Stimulated activated effector memory CD8-positive, alpha-beta T cell treated with anti-CD3 and anti-CD28 coated beads, Interleukin-12 subunit alpha, Interleukin-12 subunit beta, amount 100 ng/mL, for 72 hours (primary cell): ENCODE measurements at regions not wholly inside any gene's neighbourhood (a gene's known extent, or its start where the extent isn't known, plus 50 kb on each side); places are given as distances from the start of the nearest gene placed in this dataset.

ENCODE experiments used
- ATAC-seq: fragments of 150-1000 bp; cut with Tn5 transposase; 2 replicates; pipeline ENCODE4 v1.10.0; 2021
- DNase-seq, 2 donors: peaks; one replicate each; pipeline ENCODE4 v3.0.0; 2021 to 2022; ENCODE audit warnings: low spot score in 2 of 2
- H3K27ac Mint-ChIP-seq: one replicate; pipeline ENCODE4 v1.8.0; 2022; ENCODE audit warnings: mild to moderate bottlenecking, mixed read lengths
- H3K36me3 Mint-ChIP-seq: one replicate; pipeline ENCODE4 v1.8.0; 2022; ENCODE audit warnings: mild to moderate bottlenecking, mixed read lengths
- H3K4me1 Mint-ChIP-seq: one replicate; pipeline ENCODE4 v1.8.0; 2022; ENCODE audit warnings: mixed read lengths
- H3K4me3 Mint-ChIP-seq: one replicate; pipeline ENCODE4 v1.8.0; 2022; ENCODE audit warnings: mild to moderate bottlenecking, mixed read lengths
- H3K9me3 Mint-ChIP-seq: one replicate; pipeline ENCODE4 v1.8.0; 2022; ENCODE audit warnings: mixed read lengths

DNA sequence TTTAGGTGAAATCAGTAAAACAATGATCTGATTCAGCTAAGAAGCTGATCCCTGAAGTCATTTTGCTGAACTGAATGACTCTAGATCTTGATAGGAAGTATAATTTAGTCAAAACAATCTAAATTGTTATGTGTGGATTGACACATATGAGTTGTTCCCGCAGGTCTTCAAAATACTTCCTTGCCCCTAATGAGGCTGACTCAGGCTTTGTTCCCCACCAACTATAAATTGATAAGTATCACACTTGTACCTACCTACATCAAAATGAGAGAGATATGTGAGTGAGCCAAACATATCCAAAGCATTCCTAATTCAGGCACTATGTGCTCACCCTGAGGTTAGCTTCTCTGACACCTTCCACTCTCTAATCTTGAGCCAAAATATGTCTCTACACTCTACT lies 507.1 kb downstream of the PLPP3 start:
- H3K9me3 Mint-ChIP-seq, result peaks cover 4% of the 10 kb centered on the region
- H3K36me3 Mint-ChIP-seq, result no peaks in the 10 kb centered on the region
- DNase-seq (no peak), ATAC-seq (no peak)
- H3K4me3 Mint-ChIP-seq, result no peak overlapping the region
- no peak overlapping the region for H3K27ac Mint-ChIP-seq
- no peaks in the 10 kb centered on the region for H3K4me1 Mint-ChIP-seq

DNA sequence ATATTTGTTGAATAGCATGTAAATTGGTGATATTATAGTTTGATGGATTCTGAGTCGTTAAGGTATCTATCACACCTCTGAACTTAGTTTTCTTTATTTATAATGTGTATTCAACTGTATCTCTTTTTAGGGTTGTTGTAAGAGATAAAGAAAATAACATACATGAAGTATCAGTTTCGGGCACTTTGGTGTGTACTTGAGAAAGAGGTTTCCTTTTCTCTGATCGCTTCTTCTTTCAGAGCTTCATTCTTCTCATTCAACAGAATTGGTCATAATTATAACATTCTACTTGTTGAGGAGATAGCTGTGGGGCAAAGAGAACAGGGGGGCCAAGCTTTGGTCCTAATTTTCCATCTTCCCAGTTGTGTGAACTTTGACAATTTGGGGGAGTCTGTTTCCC lies 508.0 kb downstream of the PLPP3 start:
- Mint-ChIP-seq H3K4me3 (no peak overlapping the region), H3K36me3 (no peaks in the 10 kb centered on the region), H3K27ac (no peak overlapping the region), H3K9me3 (peaks cover 6% of the 10 kb centered on the region), H3K4me1 (no peaks in the 10 kb centered on the region)
- ATAC-seq (no peak), DNase-seq (no peak)

DNA sequence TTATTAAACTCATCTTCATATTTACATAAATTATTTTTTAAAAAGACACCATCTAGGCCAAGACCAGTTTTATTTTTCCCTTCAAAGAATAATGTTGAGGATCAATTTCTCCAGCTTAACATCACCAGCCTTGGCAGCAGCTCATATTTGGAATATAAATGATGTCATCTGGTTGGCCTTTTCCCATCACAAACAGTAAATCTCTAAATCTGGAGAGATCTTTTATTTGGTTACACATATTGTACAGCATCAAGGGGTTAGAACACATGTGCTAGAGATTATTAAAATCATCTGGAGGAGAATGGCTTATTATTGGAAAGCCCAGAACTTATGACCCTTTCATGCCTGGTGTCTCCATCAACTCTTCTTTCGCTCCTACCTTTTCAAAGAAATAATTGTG lies 508.8 kb downstream of the PLPP3 start:
- Mint-ChIP-seq H3K4me1 (no peaks in the 10 kb centered on the region), H3K4me3 (no peak overlapping the region), H3K27ac (no peak overlapping the region), H3K9me3 (peaks cover 6% of the 10 kb centered on the region), H3K36me3 (no peaks in the 10 kb centered on the region)
- ATAC-seq, result no peak
- DNase-seq, result no peak

DNA sequence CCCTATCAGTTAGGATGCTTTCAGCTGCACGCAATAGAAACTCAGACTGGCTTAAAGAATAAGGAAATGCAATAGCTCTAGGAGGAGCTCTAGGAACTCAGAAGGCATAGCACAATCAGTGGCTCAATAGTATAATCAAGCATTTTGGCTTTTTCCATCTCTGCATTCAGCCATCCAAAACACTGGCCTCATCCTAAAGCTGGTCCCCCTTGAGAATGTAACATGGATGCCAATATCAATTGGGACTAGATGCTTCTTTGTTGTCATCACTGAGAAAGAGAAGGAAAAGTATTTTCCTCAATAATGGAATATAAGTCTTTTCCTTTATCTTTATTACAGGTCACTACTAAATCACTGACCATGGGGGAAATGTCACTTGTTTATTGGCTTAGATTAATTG lies 509.5 kb downstream of the PLPP3 start:
- ATAC-seq (no peak), DNase-seq (no peak)
- Mint-ChIP-seq H3K9me3 (peaks cover 6% of the 10 kb centered on the region), H3K4me1 (no peaks in the 10 kb centered on the region), H3K4me3 (no peak overlapping the region), H3K36me3 (no peaks in the 10 kb centered on the region), H3K27ac (no peak overlapping the region)

DNA sequence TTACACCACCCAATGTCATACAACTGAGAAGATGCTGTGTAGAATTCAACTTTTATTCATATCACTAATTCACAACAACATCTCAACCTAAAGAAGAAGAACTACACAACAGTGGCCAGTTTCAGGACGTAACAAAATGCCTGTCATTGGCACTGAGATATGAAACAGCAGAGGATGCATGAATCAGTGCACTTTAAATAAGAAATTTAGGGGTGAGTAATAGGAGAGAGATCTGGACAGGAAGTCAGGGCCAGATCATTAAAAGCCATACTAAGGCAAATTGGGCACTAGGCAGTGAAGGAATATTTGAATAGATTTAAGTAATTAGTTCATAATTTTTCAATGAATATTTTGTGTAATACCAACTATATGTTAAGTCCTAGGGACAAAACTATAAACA lies 510.5 kb downstream of the PLPP3 start:
- ATAC-seq, result no peak
- H3K4me3 Mint-ChIP-seq, result no peak overlapping the region
- no peak for DNase-seq
- no peaks in the 10 kb centered on the region for H3K4me1 Mint-ChIP-seq
- H3K9me3 Mint-ChIP-seq, result peaks cover 6% of the 10 kb centered on the region
- H3K36me3 Mint-ChIP-seq, result no peaks in the 10 kb centered on the region
- H3K27ac Mint-ChIP-seq, result no peak overlapping the region

DNA sequence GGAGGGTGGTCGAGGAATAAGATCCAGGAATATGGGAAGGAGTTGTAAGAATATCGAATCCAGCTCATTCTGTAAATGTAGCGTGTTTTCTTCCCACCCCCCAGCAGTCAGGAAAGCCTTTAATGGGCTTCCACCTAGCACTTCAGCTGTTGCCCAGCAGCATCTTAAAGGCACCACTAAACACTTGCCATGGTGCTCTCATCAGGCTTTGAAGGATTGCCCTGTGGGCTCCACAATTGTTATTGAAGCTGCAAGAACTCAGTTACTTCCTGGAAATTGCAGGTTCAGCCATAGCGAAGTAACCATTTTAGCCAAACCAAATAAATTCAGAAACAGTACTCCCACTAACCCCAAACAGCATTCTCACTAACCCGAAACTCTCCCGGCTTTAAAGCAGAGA lies 511.2 kb downstream of the PLPP3 start:
- no peak overlapping the region for H3K27ac Mint-ChIP-seq
- no peak for ATAC-seq
- no peak overlapping the region for H3K4me3 Mint-ChIP-seq
- H3K36me3 Mint-ChIP-seq, result no peaks in the 10 kb centered on the region
- peaks cover 6% of the 10 kb centered on the region for H3K9me3 Mint-ChIP-seq
- no peak for DNase-seq
- H3K4me1 Mint-ChIP-seq, result no peaks in the 10 kb centered on the region

DNA sequence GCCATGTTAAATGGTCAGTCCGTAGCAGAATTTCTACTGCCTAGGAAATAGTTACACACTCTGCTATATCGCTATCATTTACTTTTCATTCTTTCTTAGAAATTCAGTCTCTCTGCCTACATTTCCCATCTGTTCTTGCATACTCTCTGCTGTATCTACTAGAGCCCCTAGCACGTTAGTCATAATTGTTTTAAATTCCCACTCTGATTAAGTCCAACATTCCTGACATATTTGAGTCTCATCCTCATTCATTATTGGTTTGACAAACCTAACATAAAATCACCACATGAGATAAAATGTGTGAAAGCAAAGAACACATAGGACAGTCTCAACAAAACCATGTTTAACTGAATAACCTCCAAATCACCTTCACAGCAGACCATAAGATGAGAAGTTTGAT lies 513.6 kb downstream of the PLPP3 start:
- H3K36me3 Mint-ChIP-seq, result no peaks in the 10 kb centered on the region
- no peak overlapping the region for H3K27ac Mint-ChIP-seq
- no peak for DNase-seq

DNA sequence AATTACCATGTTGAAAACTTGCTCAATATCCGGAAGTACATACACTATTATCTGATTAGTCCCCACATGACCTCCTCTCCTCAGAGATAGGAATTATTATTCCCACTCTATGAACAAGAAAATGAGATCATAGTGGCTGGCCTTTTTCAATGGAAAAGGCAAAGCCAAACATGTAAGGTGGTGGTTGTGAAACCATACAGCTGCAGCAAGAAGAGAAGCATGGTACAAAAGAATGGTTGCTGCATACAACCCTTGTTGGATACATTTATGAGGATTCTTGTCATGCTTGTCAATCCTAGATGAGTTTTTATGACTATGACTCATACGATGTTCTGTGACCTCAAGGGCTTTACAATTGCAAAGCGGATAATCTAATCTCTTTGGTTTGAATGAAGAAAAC lies 514.7 kb downstream of the PLPP3 start:
- Mint-ChIP-seq H3K36me3 (no peaks in the 10 kb centered on the region), H3K4me1 (no peaks in the 10 kb centered on the region), H3K9me3 (peaks cover 15% of the 10 kb centered on the region), H3K4me3 (no peak overlapping the region), H3K27ac (no peak overlapping the region)
- DNase-seq (no peak), ATAC-seq (no peak)

More for the DNA sequence above, 513.6 kb downstream of the PLPP3 start:
- no peak overlapping the region for H3K4me3 Mint-ChIP-seq
- peaks cover 15% of the 10 kb centered on the region for H3K9me3 Mint-ChIP-seq
- ATAC-seq, result no peak
- no peaks in the 10 kb centered on the region for H3K4me1 Mint-ChIP-seq

DNA sequence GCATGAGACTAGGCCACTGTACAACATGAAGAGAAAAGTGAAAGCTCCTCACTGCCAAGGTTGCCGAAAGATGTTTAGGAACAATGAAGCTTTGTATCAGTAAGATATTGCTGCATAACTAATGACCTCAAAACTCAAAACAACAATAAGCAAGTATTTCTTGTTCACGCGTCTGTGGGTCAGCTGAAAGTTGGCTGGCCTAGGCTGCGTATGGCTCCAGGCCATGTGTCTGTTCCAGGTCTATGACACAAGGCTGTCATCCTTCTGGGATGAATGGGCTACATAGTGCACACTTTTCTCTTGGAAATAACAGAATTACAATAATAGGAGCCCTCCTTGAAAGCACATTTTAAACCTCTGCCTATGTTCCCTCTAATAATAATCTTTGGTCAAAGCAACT lies 515.9 kb downstream of the PLPP3 start:
- H3K27ac Mint-ChIP-seq, result no peak overlapping the region
- no peak overlapping the region for H3K4me3 Mint-ChIP-seq
- DNase-seq (no peak), ATAC-seq (no peak)
- peaks cover 12% of the 10 kb centered on the region for H3K9me3 Mint-ChIP-seq
- no peaks in the 10 kb centered on the region for H3K36me3 Mint-ChIP-seq
- H3K4me1 Mint-ChIP-seq, result no peaks in the 10 kb centered on the region

DNA sequence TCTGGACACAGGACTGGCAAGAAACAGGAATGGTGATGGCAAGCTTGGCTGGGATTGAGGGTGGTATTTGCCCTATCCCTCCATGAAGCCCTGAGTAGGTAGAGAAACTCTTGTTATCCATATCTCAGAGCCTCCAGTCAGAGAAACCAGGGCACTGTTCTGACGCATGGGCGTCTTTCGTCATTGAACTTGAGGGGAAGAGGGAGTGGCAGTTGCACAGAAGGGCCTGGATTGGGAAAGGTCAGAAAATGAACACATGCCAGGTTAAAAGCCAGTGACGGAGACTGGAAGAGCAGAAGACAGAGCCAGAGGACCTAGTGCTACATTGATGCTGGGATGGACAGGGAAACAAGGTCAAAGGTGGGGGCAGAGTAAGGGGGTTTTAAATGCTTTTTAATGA lies 516.7 kb downstream of the PLPP3 start:
- H3K36me3 Mint-ChIP-seq, result no peaks in the 10 kb centered on the region
- no peak for ATAC-seq
- H3K4me3 Mint-ChIP-seq, result no peak overlapping the region
- H3K4me1 Mint-ChIP-seq, result no peaks in the 10 kb centered on the region
- no peak for DNase-seq
- peaks cover 12% of the 10 kb centered on the region for H3K9me3 Mint-ChIP-seq
- no peak overlapping the region for H3K27ac Mint-ChIP-seq

DNA sequence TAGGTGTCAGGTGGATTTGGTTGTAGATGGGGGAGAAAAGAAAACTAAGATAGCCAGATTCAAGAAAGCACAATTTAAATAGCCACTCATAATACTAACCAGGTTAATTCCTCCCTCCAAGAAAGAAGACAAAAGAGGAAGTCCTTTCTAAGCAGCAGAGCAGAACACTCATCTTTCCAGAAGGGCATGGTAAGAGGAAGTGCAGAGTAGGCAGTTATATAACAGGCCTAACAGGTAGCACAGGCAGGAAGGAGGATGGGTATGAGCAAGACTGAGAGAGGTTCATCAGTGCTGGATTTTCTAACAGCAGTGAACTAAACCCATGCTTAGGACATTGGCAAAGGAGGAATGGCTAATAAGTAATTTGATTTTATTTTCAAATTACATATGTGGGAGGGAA lies 517.5 kb downstream of the PLPP3 start:
- Mint-ChIP-seq H3K9me3 (peaks cover 8% of the 10 kb centered on the region), H3K27ac (no peak overlapping the region), H3K4me1 (no peaks in the 10 kb centered on the region), H3K4me3 (no peak overlapping the region), H3K36me3 (no peaks in the 10 kb centered on the region)
- ATAC-seq, result no peak
- no peak for DNase-seq

DNA sequence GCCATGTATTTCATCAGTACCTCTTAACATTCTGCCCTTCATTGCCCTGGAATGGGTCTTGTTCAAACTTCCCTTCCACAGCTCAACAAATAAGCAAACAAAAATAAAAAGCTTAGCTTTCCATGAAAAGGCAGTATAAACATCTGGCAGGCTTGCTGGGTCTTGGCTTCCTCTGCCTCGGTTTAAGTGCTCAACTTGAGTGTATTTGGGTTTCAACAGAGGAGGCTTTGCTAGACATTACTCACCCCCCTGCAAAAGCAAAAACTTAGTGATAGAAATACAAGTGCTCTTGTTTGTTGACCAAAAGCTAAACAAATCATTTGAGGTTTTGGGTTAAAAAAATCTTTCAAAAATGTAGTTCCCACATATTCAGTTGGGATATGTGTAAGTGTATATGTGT lies 518.5 kb downstream of the PLPP3 start:
- DNase-seq (no peak), ATAC-seq (no peak)
- Mint-ChIP-seq H3K4me3 (no peak overlapping the region), H3K4me1 (no peaks in the 10 kb centered on the region), H3K9me3 (peaks cover 8% of the 10 kb centered on the region), H3K27ac (no peak overlapping the region), H3K36me3 (no peaks in the 10 kb centered on the region)

DNA sequence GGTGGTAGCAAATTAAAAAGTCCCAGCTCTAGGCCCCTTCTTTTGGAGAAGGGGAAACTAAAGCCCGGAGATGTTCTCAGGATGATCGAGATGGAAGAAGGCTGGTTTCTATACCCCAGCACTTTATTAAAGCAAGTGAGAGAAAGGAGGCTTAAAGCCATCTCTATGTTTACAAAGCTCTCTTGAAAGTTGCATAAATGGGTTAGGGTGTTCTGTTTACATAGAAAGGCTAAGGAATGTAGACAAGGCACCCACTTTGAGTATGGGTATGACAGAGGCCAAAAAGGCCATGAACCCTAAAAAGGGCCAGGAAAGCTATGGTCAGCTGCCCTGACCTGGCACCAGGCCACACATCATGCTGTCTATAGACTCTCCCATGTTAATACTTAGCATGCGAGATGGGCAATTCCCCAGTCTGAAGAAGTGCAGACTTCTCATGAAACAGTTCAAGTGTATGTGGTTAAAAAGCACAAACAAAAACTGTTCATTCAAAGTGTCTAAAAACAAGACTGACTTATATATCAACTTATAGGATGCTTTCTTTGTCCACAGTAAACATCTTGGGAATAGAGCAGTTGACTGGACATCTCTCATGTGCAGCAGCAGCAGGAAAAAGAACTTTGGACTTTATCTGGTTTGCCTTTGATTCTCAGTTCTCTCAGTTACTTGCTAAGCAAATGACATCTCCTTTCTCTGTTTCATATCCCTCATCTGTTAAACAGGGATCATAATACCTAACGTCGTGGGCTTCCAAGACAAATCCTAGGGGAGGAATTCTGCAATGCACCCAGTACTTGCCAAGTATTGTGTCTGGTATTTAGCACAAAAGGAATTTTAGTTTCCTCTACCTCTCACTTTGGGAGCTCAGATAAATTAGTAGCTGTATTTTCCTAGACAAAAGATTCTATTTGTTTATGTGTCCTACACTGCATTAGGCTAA lies 521.6 kb downstream of the PLPP3 start:
- Mint-ChIP-seq H3K36me3 (no peaks in the 10 kb centered on the region), H3K9me3 (peaks cover 8% of the 10 kb centered on the region), H3K27ac (no peak overlapping the region), H3K4me3 (no peak overlapping the region), H3K4me1 (no peaks in the 10 kb centered on the region)
- DNase-seq (no peak), ATAC-seq (no peak)

DNA sequence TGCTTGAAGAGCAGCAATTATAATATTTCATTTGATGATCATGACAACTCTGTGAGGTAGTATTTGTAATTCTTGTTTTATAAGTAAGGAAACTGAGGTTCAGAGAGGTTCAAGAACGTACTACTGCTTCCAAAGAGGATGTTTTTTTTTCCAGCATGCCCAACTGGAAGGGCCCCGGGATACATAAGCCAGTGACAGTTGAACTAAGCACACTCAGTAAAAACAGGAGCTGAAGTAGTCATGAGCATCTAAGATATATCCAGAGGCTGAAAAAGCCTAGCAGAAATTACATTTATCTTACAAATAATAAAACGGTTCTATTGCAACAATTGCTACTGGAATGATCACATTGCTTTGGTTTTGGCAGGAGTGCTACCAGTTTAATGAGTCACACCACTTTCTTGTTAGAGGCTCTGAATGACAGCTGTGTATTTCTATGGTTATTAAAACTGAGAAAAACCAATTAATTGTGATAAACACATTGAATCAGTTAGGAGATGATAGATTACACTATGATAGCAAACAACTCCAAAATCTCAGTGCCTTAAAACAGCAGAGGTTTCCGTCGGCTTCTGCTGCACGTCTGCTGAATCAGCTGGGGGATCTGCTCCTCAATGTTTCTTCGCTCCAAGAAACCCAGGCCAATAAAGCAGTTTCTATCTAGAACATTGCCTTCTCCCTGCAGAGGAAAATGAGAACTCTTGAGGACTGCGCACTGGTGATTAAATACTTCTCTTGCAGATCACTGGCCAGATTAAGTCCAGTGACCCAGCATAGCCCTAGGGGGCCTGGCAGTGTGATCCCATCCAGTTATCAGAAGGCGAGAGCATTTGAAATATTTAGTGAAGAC lies 522.7 kb downstream of the PLPP3 start:
- Mint-ChIP-seq H3K4me3 (no peak overlapping the region), H3K9me3 (no peaks in the 10 kb centered on the region), H3K27ac (no peak overlapping the region), H3K36me3 (no peaks in the 10 kb centered on the region), H3K4me1 (no peaks in the 10 kb centered on the region)
- no peak for DNase-seq
- ATAC-seq, result no peak

DNA sequence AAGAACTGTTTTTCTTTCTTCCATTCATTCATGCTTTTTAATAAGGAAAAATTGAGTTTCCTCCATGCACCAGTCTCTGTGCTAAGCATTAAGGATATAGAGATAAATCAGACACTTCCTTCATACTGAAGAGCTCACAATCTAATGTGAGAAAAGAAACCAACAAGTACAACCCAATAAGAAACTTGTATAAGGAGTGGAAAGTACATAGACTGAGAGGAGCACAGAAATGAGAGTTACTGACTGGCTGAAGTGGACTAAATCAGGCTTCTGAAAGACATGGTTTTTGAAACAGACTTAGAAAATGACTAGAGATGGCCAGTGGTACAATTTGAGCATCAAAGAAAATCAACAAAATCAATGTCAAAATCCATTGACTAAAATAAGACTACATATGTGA lies 524.4 kb downstream of the PLPP3 start:
- Mint-ChIP-seq H3K27ac (no peak overlapping the region), H3K36me3 (no peaks in the 10 kb centered on the region), H3K9me3 (no peaks in the 10 kb centered on the region), H3K4me3 (no peak overlapping the region), H3K4me1 (no peaks in the 10 kb centered on the region)
- DNase-seq, result no peak
- ATAC-seq, result no peak

DNA sequence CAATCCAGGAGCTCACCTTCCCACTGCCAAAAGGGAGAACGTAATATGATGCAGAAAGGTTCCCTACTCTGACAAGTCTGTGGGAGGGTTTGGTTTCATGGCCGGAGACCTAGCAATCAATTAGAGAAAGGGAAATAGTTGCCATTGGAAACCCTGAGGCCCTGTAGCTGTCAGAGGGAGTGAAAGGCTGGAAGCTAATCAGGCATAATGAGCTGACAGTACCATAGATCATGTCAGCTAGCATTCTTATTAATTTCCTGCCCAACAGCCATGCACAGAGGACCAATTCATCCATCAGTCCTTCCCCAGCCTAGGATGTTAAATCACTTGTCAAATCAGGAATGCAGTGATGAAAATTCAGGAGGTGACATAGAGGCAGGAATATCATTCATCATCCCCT lies 527.3 kb downstream of the PLPP3 start:
- Mint-ChIP-seq H3K4me3 (no peak overlapping the region), H3K4me1 (no peaks in the 10 kb centered on the region), H3K36me3 (no peaks in the 10 kb centered on the region), H3K27ac (no peak overlapping the region), H3K9me3 (no peaks in the 10 kb centered on the region)
- ATAC-seq (no peak), DNase-seq (no peak)
